ENCODE measurements at regions not wholly inside any gene's neighbourhood (a gene's known extent, or its start where the extent isn't known, plus 50 kb on each side); places are given as distances from the start of the nearest gene placed in this dataset.
A peak's percentile ranks its signal among the peaks of the same experiment; 100 is the strongest.

DNA sequence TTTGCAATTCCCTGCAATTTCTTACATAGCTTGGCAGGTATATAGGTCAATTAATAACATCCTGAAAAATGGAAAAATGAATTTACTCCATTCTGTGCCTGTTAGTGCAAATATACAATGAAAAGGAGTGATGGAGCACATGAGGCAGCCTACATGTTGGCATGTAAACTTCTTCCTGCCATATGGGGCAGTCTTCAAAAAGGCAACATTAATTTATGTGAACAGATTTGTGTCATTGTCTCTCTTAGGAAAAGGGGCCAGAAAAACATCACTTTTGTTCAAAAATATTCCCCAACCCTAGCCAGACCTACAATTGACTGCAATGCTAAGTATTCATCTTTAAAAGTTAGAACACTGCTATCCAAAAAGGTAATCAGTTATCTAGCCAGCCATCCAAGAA is 332.2 kb downstream of the TBC1D4 start:
- TF ChIP-seq, protein P1, sequence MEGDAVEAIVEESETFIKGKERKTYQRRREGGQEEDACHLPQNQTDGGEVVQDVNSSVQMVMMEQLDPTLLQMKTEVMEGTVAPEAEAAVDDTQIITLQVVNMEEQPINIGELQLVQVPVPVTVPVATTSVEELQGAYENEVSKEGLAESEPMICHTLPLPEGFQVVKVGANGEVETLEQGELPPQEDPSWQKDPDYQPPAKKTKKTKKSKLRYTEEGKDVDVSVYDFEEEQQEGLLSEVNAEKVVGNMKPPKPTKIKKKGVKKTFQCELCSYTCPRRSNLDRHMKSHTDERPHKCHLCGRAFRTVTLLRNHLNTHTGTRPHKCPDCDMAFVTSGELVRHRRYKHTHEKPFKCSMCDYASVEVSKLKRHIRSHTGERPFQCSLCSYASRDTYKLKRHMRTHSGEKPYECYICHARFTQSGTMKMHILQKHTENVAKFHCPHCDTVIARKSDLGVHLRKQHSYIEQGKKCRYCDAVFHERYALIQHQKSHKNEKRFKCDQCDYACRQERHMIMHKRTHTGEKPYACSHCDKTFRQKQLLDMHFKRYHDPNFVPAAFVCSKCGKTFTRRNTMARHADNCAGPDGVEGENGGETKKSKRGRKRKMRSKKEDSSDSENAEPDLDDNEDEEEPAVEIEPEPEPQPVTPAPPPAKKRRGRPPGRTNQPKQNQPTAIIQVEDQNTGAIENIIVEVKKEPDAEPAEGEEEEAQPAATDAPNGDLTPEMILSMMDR (IDR thresholded peaks at IDR 0.05; ENCODE audit: insufficient read depth, low read depth, low read length, missing control alignments), result no peak
- H3K4me3 ChIP-seq (ENCODE audit: low read length), result no peak overlapping the region
- no peak for DNase-seq (ENCODE audit: low read depth)

DNA sequence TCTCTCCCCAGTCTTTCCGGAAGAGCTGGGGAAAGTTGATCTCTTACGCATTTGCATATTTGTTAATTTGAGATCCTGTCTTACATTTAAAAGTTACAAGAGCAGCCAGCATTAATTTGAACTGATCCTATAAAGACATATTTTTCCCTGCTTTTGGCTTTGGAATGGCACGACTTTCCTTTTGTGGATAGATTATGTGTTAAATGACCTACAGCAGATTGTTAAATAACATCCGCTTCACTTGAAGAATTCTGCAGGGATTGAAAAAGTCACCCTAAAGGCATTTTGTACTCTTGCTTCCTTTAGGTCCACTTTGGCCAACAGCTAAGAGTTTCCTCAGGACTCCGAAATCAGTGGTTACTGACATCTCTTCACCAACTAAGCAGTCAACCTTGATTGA is 334.0 kb downstream of the TBC1D4 start:
- no peak for DNase-seq (ENCODE audit: low read depth)
- no peak overlapping the region for H3K4me3 ChIP-seq (ENCODE audit: low read length)
- TF ChIP-seq, protein P1 (IDR thresholded peaks at IDR 0.05; ENCODE audit: insufficient read depth, low read depth, low read length, missing control alignments), result no peak

DNA sequence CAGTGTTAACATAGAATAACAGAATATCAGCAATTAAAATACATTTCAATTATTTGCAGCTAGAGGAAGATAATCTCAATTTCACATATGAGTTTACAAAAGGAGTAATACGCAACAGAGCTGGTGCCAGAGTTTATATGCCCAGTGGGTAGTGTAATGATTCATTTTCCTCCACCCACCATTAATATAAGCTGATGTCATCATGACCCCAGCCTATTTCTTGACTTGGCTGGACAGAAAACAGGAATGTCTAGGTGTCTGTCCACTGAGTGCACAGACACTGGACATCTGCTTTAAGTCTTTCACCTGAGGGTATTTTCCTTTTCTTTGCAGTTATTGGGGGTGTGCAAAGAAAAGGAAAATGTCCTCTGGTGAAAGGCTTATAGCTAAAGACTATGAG is 335.5 kb downstream of the TBC1D4 start:
- DNase-seq (ENCODE audit: low read depth), result peak; percentile 4
- TF ChIP-seq, protein P1 (IDR thresholded peaks at IDR 0.05; ENCODE audit: insufficient read depth, low read depth, low read length, missing control alignments), result no peak
- no peak overlapping the region for H3K4me3 ChIP-seq (ENCODE audit: low read length)

DNA sequence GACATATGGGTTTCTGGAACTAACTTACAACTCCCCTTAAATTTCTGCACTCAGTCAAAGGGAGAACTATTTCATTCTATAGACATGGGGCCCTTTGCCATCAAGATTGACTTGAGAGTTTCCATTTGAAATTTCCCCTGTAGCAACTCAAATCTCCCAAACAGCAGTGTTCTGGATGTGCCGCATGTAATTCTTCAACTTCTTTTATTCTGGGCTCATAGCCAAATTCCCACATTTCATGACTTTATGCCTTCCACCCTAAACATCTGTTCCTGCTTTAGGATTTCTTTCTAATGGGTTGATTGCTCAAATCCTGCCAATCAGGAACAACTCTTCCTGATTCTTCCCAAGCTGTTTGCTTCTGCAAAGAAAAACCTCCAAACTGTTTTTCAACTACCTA is 336.0 kb downstream of the TBC1D4 start:
- TF ChIP-seq, protein P1 (IDR thresholded peaks at IDR 0.05; ENCODE audit: insufficient read depth, low read depth, low read length, missing control alignments), result no peak
- no peak overlapping the region for H3K4me3 ChIP-seq (ENCODE audit: low read length)
- no peak for DNase-seq (ENCODE audit: low read depth)

DNA sequence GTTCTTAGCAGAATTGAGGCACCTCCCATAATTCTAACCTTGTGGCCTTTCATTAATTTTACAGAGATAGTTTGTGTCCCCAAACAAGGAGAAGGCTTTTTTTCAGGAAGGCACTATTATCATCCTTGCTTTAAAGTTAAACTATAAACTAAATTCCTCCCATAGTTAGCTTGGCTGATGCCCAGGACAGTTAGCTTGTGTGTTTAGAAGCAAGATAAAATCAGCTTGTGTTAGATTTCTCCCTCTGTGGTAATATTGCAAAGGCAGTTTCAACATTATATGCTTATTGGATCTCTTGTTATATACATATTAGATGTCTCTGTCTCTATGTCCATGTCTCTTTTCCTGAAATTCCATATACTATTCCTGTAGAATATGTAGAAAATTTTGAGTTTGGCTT is 342.7 kb downstream of the TBC1D4 start:
- TF ChIP-seq, protein P1 (IDR thresholded peaks at IDR 0.05; ENCODE audit: insufficient read depth, low read depth, low read length, missing control alignments), result no peak
- H3K4me3 ChIP-seq (ENCODE audit: low read length), result no peak overlapping the region
- no peak for DNase-seq (ENCODE audit: low read depth)

DNA sequence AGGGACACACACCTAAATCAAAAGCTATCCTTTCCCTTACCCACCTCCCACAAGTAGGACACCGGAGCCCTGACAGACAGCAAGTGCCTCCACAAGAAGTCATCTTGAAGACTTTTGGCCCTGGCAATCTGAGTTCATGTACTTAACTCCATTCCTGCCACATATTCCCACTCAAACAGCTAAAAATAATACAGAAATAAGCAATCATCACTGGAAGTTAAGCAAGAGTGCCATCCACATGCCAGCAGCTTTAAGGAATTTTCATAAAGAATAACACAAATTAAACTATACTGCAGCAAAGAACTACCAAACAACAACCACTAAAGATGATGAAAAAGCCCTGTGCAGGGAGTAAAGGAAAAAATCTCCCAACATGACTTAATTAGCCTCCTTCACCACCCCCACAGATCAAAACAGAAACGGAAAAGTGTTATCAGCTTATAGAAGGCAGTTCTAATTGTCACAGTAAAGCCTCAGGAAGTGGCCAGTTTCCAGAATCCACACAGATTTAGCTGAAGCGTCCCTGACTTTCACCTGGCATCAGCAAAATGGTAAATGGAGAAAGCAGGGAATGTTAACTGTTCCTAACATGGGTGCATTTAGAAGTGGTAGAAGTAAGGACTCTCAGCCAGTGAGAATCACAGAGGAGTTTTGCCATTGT is 343.9 kb downstream of the TBC1D4 start:
- TF ChIP-seq, protein P1 (IDR thresholded peaks at IDR 0.05; ENCODE audit: insufficient read depth, low read depth, low read length, missing control alignments), result no peak
- no peak overlapping the region for H3K4me3 ChIP-seq (ENCODE audit: low read length)
- no peak for DNase-seq (ENCODE audit: low read depth)

DNA sequence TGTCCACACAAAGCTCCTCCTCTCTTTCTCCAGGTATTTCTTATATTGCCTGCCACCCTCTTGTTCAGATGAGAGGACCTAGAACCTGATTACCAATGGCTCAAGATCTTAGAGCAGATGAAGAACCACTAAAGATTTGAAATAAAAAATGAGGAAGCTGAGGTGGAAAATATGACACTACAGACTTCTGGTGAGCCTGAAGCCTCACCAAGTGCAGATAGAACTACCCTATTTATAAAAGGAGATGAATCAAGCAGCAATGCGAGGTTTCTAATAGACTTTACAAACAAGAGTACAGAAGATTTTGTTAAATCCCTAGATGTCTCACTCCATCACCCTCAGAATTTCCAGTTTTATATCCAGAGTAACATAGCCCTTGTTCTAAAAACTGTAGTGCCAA is 345.8 kb downstream of the TBC1D4 start:
- TF ChIP-seq, protein P1 (IDR thresholded peaks at IDR 0.05; ENCODE audit: insufficient read depth, low read depth, low read length, missing control alignments), result no peak
- no peak overlapping the region for H3K4me3 ChIP-seq (ENCODE audit: low read length)
- DNase-seq (ENCODE audit: low read depth), result no peak
